MM.1S (cell line): ENCODE measurements at regions not wholly inside any gene's neighbourhood (a gene's known extent, or its start where the extent isn't known, plus 50 kb on each side); places are given as distances from the start of the nearest gene placed in this dataset.

Experiments used
- CTCF ChIP-seq: fragments of 300-600 bp; sonication (generic); IDR thresholded peaks from 2 replicates; pipeline ENCODE4 v1.5.1; 2016; ENCODE audit warnings: antibody characterized with exemption, low read length, mixed read lengths
- EZH2 ChIP-seq: fragments of 300-600 bp; sonication (generic); optimal IDR thresholded peaks from 2 replicates; pipeline ENCODE3; 2017; ENCODE audit warnings: low read depth, mild to moderate bottlenecking, antibody characterized with exemption, low read length, mixed read lengths
- EZH2phosphoT487 ChIP-seq: fragments of 300-600 bp; sonication (generic); IDR thresholded peaks from 2 replicates; pipeline ENCODE4 v1.6.1; 2018; ENCODE audit warnings: antibody characterized with exemption, low read length

DNA sequence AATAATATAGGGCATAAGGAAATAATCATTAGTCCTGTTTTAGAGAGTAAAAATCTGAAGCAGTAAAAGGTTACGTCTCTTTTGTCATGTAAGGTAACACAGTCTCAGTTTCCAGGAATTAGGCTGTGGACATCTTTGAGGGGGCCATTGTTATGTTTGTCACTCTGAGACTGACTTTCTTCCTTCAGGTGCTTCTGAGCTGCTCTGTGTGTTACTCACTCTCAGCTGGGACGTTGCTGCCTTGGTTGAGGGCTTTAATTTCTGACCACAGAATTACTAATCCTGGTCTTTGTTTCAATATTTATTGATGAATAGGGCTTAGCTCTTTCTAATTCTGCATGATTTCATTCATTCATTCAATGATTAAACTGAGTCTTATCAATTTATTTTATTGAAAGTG lies 55.9 kb upstream of the SLC38A11 start:
- no peak for TF ChIP-seq CTCF
- TF ChIP-seq EZH2: no peak
- TF ChIP-seq EZH2phosphoT487: no peak
